NB4 (cell line): ENCODE measurements at regions not wholly inside any gene's neighbourhood (a gene's known extent, or its start where the extent isn't known, plus 50 kb on each side); places are given as distances from the start of the nearest gene placed in this dataset.

Experiments used
- CTCF ChIP-seq: IDR thresholded peaks from one replicate; pipeline ENCODE4 v1.5.1; 2012; ENCODE audit warnings: low read depth, low read length
- MAX ChIP-seq: IDR thresholded peaks from 2 replicates; pipeline ENCODE4 v1.6.1; 2011; ENCODE audit warnings: low read depth, low read length
- POLR2A ChIP-seq: IDR thresholded peaks from 2 replicates; pipeline ENCODE4 v1.6.1; 2011; ENCODE audit warnings: mild to moderate bottlenecking; ENCODE audit not compliant: insufficient read length; ENCODE audit errors: extremely low read depth

- TF ChIP-seq CTCF = no peak
- TF ChIP-seq POLR2A = no peak
- no peak for TF ChIP-seq MAX
These were observed 273.2 kb downstream of the SMARCA2 start for GRCh38 chr9:2288309-2288708.
